Cardiac septum (tissue), 1 donor: ENCODE measurements at regions not wholly inside any gene's neighbourhood (a gene's known extent, or its start where the extent isn't known, plus 50 kb on each side); places are given as distances from the start of the nearest gene placed in this dataset.

Source experiments
- DNase-seq: peaks from one replicate; pipeline ENCODE4 v3.0.0-alpha.2; 2020; ENCODE audit warnings: low spot score
- intact Hi-C: fragments of 100-400 bp; cut with DNase I; formaldehyde crosslinking; loops from one replicate; pipeline ENCODE4 v1.14.0; 2022
- donor health status: DM: no; HTN: no; CAD: no.

DNA sequence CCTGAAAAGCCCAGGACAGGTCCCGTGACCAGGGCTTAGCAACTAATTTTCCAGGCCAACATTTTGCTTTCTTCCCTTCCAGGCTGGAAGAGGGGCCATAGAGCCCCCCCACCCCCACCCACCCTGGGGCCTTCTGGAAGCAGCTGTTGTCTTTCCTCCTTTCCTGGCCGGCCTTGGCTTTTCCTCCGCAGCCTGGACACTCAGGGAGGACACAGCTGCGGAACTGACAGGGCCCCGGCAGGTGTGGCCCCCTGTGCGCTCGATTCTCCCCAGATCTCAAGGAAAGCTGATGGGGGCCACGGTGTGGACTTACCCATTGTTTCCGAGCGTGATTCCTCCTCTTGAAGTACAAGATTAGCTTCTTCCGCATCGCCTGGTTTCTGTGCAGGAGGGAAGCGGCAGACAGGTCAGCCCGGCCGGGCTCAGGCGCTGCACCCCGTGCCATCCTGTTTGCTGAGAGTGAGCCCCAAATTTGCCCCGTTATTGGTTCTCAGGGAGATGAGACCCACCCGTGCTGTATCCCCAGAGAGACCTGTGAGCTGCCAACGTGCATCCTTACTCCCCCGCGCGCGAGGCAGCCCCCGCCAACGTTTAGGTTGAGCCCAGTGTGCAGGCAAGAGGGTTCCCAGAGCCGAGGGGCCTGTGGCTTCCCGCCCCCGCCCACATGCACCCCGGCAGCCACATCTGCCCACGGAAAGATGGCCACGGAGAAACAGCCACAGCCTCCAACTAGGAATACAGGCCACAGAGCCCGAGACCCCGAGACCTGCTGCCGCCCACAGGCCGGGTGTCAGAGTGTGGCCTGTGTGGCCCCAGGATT lies 129.6 kb downstream of the NCOR2 start:
- intact Hi-C loops, result no loop called here
- DNase-seq, result no peak

DNA sequence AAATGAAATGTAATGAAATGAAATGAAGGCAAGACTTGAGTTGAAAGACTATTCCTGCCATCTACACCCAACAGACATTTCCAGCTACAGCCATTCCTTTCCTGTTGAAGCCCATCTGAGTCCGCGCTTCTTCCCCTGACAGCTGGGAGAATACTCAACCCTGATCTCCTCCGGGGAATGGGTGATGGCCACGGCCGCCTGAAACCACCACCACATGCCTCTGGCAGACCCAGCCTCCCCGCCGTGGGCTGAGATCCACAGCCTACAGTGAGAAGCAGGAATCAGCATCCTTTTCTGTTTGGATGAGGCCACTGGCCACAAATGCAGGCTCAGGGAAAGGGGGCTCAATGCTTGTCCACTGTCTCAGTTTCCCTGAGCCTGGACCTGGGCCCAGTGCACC lies 130.3 kb downstream of the NCOR2 start:
- intact Hi-C loops, result no loop called here

DNA sequence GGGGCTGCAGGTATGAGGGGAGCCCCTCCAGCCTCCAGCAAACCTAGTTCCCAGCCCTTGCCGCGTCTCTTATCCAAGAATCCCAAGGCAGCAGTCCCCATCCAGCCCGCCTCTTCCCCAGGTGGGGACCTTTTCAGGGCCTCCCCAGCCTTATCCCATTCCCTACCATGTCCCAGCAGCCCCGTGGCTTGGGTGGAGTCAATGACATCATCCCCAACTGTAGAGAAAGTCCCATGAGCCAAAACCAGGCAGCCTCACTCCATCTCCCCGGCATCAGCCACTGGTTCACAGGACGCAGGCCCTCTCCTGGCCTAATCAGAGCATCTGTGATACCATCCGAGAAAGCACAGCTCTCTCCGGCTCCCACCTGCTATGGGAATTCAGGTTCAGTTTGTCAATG lies 131.0 kb downstream of the NCOR2 start:
- no peak for DNase-seq
- intact Hi-C loops, result no loop called here

More for the DNA sequence above, 130.3 kb downstream of the NCOR2 start:
- DNase-seq, result no peak

DNA sequence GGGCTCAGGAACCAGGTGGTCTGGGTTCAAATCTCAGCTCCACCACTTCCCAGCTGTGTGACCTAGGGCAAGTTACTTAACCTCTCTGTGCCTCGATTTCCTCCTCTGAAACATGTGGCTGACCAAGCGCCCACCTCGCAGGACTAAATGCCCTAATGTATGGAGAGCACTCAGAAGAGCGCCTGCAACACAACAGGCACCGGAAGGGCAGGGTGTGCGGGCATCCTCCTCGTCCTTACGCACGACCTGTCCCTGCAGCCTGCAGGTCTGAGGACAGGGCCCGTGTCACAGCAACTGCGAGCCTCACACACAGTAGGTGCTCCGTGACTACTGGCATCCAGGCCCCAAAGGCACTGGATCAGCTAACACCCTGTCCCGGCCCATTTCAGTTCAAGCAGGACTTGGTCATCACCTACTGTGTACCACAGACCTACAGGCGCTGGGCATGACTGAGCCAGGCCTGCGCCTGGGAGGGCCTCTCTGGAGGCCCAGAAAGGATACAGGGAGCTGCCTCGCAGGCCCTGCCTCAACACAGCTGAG lies 131.5 kb downstream of the NCOR2 start:
- intact Hi-C loops, result no loop called here
- no peak for DNase-seq

DNA sequence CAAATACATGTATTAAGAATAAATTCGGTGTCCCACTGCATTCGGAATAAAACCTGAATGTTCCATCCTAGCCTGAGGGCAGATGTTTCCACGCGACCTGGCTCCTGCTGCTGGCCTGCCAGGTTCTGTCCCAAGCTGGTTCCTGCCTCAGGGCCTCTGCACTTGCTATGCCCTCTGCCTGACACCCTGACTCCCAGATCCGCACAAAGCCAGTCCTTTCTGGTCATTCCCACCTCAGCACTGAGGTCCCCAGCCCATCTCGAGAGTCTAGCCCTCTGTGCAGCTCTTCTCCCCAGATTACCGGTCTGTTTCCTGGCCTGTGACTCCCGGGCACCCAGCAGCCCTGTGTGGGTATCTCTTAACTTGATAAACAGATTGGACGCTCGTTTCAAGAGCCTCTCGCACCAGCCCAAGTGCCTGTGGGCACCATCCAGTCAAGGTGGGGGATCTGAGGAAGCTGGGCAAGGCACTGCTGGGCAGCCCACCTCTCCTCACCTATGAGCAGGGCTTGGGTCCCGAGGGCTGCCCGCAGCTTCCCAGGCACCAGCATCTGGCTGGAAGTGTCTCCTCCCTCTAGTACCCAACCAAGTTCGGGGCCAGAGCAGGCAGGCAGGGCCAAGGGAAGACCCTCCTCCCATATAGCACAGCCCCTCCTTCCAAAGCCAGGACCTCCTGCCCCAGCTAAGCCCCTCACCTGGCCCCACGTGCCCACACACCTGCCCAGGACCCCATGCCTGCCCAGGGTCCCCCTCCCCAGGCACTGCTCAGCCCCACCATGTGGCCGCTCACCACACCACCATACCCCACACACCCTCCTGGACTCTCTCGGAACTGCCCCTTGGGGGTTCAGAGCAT lies 132.2 kb downstream of the NCOR2 start:
- intact Hi-C loops, result no loop called here
- no peak for DNase-seq

DNA sequence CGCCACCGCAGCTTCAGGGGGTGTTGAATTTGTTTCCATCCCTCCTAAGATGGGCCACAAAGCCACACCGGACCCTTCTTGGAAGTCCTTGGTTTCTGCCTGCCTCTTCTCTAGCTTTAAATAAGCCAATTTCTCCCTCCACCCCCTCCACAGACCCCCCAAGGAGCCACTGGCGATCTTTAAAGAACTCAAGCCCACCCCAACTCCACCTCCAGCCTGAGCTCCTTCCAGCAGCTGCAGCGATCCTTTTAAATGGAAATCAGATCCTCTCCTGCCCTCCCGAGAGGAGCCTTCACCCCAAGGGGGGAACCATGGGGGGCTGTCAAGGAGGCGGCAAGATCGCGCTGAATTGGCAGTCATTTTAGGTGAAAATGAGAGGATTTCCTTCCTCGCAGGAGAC lies 133.1 kb downstream of the NCOR2 start:
- DNase-seq, result no peak
- intact Hi-C loops, result no loop called here

DNA sequence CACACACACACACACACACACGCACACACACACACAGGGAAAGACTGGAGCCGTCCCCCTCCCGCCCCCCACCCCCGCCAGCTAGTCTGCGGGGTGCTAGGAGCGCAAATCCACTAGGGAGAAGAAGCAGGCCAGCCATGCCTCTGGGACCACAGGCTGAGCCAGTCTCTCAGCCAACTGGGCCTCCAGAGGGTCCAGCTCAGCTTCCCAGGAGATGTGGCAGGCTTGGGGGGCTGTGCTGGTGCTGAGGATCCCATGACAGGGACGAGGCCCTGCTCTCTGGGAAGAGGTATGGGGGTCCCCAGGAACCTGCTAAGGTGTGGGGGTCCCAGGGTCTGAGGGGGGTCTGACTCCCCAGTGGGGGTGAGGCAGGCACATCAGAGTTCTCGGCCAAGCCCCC lies 133.5 kb downstream of the NCOR2 start:
- DNase-seq, result no peak
- intact Hi-C loops, result no loop called here

DNA sequence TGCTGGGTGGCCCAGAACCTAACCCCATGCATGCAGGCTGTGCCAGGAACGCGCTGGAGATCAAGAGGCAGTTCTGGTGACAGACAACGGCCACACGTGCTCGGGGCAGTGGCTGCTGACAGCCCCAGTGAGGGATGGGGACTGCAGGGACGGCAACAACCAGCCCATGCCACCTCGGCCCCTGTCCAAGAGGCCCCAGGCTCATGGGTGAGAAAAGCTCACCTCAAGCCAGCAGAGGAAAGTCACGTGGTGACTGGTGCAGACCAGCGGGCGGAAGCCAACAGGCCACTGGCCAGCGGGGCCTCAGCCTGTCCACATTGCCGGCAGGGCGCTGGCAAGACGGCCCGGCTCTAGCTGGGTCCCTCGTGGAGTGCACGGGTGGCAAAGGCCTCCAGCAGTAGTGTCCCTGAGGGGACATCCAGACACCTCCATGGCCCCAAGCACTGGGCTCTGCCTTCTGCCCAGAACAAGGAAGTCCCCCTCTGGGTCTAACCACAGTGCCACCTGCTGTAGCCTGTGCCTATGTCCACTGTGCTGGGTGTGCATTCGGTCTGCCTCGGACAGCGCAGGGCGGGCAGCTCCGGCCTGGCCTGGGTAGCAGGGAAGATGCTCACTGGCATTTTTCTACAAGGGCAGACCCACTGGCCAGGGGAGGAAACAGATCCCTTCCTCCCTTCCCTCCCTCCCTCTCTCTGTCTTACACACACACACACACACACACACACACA lies 134.1 kb downstream of the NCOR2 start:
- intact Hi-C loops, result no loop called here
- peak; percentile 89 for DNase-seq

DNA sequence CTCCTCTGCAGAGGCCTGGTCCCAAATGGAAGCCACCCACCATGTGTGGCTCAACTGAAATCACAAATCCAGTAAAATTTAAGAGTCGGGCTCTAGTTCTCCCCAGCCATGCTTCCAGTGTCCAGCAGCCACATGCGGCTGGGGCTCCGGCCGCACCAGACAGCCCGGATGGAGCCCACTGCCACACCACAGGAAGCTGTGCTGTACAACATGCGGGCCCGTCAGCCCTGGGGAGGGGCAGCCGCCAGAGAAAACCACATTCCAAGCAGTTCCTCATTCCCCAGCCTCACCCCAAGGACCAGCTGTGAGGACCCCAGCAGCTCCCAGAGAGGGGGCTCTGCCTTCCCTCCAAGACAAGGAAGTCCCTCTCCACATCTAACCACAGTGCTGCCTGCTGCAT lies 135.0 kb downstream of the NCOR2 start:
- intact Hi-C loops, result no loop called here
- no peak for DNase-seq

DNA sequence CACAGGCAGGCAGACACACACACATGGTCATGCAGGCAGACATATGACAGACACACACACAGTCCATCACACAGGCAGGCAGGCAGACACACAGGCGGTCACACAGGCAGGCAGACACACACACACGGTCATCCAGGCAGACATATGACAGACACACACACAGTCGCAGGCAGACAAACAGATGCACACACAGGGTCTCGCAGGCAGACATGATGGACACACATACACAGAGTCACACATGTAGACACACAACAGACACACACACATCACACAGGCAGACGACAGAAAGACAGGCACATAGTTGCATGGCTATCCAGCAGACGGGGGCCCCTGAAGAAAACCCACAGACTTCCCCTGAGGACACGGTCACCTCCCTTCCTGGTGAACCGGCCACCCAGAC lies 135.4 kb downstream of the NCOR2 start:
- intact Hi-C loops, result no loop called here
- DNase-seq, result no peak

DNA sequence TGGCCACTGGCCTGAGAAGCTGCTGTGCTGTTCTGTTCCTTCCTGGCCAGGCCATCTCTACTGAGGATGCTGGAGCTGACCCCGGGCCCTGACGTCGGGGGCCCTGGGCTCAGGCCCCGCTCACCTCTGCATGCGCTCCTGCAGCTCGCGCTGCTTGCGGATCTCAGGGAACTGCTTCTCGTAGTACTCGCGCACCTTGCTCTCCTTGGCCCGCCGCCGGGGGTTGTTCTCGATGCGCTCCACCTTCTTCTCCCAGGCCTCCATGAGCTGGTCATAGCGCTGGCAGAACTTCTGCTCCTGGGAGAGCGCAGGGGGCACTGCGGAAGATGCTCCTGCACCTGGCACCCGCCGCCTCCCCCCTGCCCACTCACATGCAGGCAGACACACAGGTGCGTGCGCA lies 135.6 kb downstream of the RFLNA start:
- DNase-seq, result no peak
- intact Hi-C loops, result no loop called here

DNA sequence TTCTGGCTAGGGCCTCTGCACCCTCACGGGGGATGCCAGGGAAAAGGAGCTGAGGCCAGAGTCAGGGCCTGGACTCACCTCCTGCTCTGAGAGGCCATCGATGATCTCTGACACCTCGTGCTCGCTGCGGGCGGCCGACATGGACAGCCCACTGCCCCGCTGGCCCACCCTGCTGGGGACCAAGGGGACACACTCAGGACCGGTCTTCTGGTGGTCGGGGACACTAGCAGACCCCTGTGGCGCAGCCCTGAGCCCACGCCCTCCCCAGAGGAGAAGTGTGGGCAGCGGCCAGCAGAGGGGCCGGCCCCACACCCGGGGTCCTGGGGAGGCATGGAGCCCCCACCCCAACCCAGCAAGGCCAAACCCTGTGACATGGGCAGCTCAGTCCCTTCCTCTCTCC lies 134.6 kb downstream of the RFLNA start:
- intact Hi-C loops, result no loop called here
- DNase-seq, result no peak

DNA sequence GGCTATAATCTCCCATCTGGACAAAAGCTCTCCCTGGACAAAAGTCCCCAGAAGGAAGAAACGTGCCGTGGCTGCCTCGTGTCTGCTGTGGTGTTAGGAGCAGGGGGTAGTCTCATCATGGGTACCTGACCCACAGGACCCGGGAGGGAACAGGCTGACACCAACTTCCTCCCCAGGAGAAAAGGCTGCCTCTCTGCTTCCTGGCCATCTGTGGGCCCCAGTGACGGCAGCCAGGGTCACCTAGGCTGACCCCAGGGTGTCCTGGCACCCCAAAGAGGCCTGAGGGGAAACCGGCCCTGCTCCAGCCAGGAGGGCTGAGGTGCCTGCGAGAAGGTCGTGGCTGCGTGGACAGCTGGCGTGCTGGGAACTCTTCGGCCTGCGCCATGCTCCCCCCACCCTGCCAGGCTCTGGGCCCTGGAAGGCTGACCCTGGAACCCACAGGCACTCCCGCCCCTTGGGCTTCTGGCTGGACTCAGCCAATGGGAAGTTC lies 133.9 kb downstream of the RFLNA start:
- intact Hi-C loops, result no loop called here
- DNase-seq, result no peak

DNA sequence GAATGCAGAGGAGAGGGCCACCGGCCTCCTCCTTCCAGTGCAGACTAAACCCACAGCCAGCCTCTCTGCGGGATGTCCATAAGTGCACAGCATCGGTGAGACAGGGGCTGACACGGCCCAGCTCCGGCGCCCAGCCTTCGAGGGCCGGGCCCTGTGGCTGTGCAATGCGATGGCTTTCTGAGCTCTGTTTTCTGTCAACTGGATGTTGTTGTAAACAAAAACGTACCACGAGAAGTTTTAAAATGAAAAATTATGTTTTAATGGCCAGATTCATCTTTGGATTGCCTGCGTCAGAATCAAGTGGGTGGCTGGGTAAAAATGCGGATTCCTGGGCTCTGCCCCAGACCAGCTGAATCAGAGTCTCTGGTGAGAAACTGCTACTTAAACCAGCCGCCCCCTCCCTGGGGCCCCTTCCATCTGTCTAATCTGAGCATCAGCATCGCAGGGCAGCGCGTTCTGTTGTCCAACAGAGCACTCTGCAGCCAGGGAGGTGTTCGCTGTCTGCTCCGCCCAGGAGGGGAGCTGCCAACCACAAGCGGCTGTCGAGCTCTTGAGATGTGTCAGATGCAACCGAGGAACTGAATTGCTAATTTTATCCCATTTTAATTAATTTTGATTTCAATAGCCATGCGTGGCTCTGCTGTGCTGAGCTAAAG lies 133.4 kb downstream of the RFLNA start:
- no peak for DNase-seq
- intact Hi-C loops, result no loop called here

DNA sequence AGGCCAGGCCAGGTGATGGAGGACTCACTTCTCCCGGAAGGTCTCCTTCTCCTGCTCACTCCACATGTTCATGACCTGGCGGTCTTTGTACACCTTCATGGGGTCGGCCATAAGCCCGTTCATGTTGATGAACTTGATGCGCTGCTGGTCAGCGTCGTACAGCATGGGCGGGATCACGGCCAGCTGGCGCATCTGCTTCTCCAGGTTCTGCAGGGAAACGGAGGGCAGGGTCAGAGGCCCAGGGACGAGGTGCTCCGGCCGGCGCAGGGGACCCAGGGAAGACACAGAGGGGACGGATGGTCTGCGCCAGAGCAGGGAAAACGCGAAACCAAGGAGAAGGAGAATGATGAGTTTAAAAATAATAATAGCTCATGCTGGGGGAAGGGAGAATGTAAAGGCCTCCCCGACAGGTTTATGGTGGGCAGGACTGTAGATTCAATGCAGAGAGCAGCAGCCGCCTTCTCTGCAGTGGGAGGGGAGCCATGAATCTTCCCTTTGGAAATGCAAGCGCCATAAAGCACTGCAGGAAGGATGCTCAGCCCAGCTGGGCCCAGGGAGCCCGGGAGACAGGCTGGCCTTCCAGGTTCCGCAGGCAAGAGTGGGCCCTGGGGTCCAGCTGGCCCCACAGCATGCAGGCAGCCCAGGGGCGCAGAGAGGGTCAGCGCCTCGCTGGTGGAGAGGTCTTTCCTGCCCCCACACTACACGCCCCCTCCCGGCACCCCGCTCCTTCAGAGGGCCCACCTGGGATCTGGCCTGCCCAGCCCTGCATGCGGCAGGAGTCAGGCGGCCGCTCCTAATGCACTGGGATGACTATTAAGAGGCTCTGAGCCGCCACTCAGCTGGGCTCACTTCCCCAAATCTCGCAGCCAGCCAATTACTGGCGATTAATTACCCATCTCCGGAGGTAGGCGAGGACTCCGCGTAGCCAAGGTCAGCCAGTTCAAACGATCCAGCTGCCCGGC lies 132.0 kb downstream of the RFLNA start:
- intact Hi-C loops, result no loop called here
- no peak for DNase-seq

DNA sequence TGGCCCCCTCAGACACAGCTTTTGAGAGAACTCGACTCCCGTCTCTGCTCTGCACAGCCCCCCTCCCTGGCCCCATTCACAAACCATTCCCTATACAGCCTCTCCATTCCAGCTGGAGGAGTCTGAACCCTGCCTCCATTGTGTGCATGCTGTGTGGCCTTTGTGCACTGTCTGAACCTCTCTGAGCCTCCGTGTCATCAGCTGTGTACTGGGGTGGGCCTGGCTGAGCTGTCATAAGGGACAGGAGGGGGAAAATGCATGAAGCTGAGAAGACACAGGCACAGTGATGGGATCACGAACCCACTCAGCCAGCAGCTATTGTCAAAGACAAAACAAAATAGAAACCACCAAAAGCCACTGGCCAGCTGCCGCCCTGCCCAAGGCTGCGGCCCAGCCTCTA lies 130.8 kb downstream of the RFLNA start:
- intact Hi-C loops, result no loop called here
- DNase-seq, result no peak

DNA sequence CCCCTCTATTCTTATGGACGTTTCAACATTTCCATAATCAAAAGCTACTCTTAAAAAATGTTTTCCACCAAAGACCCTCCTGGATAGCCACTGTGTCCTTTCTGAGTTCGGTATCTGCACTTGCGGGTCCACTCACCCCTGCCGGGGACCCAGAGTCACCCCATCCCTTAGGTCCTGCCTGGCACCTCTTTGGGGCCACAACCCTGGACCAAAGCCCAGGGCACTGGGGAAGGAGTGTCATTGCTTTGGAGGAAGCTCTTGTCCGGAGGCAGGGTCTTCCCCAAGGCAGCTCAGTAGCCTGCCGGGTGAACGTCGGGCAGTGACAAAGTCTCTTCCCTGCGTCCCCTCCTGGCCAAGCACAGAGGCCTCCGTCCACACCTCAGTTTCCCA lies 129.6 kb downstream of the RFLNA start:
- intact Hi-C loops, result loop anchor here (5.0 kb wide), 1 partner anchor 143 kb away; the partner anchor contains the start of gene NCOR2
- no peak for DNase-seq
